Type B pancreatic cell (in vitro differentiated cells): ENCODE measurements at regions not wholly inside any gene's neighbourhood (a gene's known extent, or its start where the extent isn't known, plus 50 kb on each side); places are given as distances from the start of the nearest gene placed in this dataset.

Experiments
- DNase-seq: peaks from one replicate; pipeline ENCODE4 v3.0.0; 2021; ENCODE audit warnings: mixed read lengths; ENCODE audit not compliant: unreplicated experiment; ENCODE audit errors: extremely low spot score
- H3K27ac Mint-ChIP-seq: 2 replicates; pipeline ENCODE4 v1.8.0; 2021; ENCODE audit warnings: mild to moderate bottlenecking, mixed read lengths
- H3K27me3 Mint-ChIP-seq: 2 replicates; pipeline ENCODE4 v1.8.0; 2021; ENCODE audit warnings: mixed read lengths
- H3K36me3 Mint-ChIP-seq: 2 replicates; pipeline ENCODE4 v1.8.0; 2021; ENCODE audit warnings: mixed read lengths
- H3K4me1 Mint-ChIP-seq: one replicate; pipeline ENCODE4 v1.8.0; 2021; ENCODE audit warnings: mixed read lengths; ENCODE audit not compliant: unreplicated experiment
- H3K4me3 Mint-ChIP-seq: 2 replicates; pipeline ENCODE4 v1.8.0; 2021; ENCODE audit warnings: mild to moderate bottlenecking, mixed read lengths
- H3K9me3 Mint-ChIP-seq: 2 replicates; pipeline ENCODE4 v1.8.0; 2021; ENCODE audit warnings: mixed read lengths
- CTCF ChIP-seq: fragments of 200-600 bp; sonication (generic); conservative IDR thresholded peaks from 2 replicates; pipeline ENCODE4 v1.5.0; 2021; ENCODE audit warnings: antibody characterized with exemption, mild to moderate bottlenecking

- Mint-ChIP-seq H3K9me3 (peaks cover 5% of the 10 kb centered on the region), H3K4me1 (no peaks in the 10 kb centered on the region), H3K27ac (no peak overlapping the region), H3K27me3 (no peaks in the 10 kb centered on the region), H3K36me3 (no peaks in the 10 kb centered on the region), H3K4me3 (no peak overlapping the region)
- no peak for TF ChIP-seq CTCF
- no peak for DNase-seq
These were observed 833.4 kb upstream of the MAP3K7 start for GRCh38 chr6:91420243-91420642.

GRCh38 chr6:91415031-91415605, 828.2 kb upstream of the MAP3K7 start:
- DNase-seq, result no peak
- no peak for TF ChIP-seq CTCF
- no peak overlapping the region for H3K4me3 Mint-ChIP-seq
- H3K36me3 Mint-ChIP-seq, result no peaks in the 10 kb centered on the region
- H3K9me3 Mint-ChIP-seq, result peaks cover 5% of the 10 kb centered on the region
- no peaks in the 10 kb centered on the region for H3K27me3 Mint-ChIP-seq
- H3K27ac Mint-ChIP-seq, result no peak overlapping the region
- no peaks in the 10 kb centered on the region for H3K4me1 Mint-ChIP-seq

GRCh38 chr6:91412532-91412931, 825.7 kb upstream of the MAP3K7 start:
- Mint-ChIP-seq H3K36me3 (no peaks in the 10 kb centered on the region), H3K27ac (no peak overlapping the region), H3K9me3 (peaks cover 5% of the 10 kb centered on the region), H3K4me3 (no peak overlapping the region), H3K4me1 (no peaks in the 10 kb centered on the region), H3K27me3 (no peaks in the 10 kb centered on the region)
- no peak for DNase-seq
- TF ChIP-seq CTCF, result no peak

- no peak for TF ChIP-seq CTCF
- H3K4me1 Mint-ChIP-seq, result no peaks in the 10 kb centered on the region
These were observed 820.8 kb upstream of the MAP3K7 start for GRCh38 chr6:91407706-91408105.

GRCh38 chr6:91392951-91393350, 806.1 kb upstream of the MAP3K7 start:
- DNase-seq, result no peak
- H3K4me1 Mint-ChIP-seq, result no peaks in the 10 kb centered on the region
- no peak overlapping the region for H3K4me3 Mint-ChIP-seq
- no peaks in the 10 kb centered on the region for H3K27me3 Mint-ChIP-seq
- H3K9me3 Mint-ChIP-seq, result peaks cover 4% of the 10 kb centered on the region
- no peak overlapping the region for H3K27ac Mint-ChIP-seq
- H3K36me3 Mint-ChIP-seq, result no peaks in the 10 kb centered on the region
- no peak for TF ChIP-seq CTCF

More at GRCh38 chr6:91407706-91408105, 820.8 kb upstream of the MAP3K7 start:
- Mint-ChIP-seq H3K4me3 (no peak overlapping the region), H3K36me3 (no peaks in the 10 kb centered on the region), H3K27ac (no peak overlapping the region), H3K27me3 (no peaks in the 10 kb centered on the region), H3K9me3 (peaks cover 11% of the 10 kb centered on the region)
- DNase-seq, result no peak
